Stimulated activated CD8-positive, alpha-beta memory T cell treated with anti-CD3 and anti-CD28 coated beads, Interleukin-15, amount 100 ng/mL, for 1 hour (primary cell): ENCODE measurements at regions not wholly inside any gene's neighbourhood (a gene's known extent, or its start where the extent isn't known, plus 50 kb on each side); places are given as distances from the start of the nearest gene placed in this dataset.
"Not testable (repeated sequence)": the region's sequence is repeated elsewhere in the genome, so short reads cannot be mapped to it uniquely, and the experiment has no call there.

ENCODE experiments used
- DNase-seq: peaks from one replicate; pipeline ENCODE4 v3.0.0-alpha.2; 2020; ENCODE audit warnings: low read depth

- no peak for DNase-seq
These were observed 231.9 kb downstream of the DLL1 start for GRCh38 chr6:170058878-170059485.

DNA sequence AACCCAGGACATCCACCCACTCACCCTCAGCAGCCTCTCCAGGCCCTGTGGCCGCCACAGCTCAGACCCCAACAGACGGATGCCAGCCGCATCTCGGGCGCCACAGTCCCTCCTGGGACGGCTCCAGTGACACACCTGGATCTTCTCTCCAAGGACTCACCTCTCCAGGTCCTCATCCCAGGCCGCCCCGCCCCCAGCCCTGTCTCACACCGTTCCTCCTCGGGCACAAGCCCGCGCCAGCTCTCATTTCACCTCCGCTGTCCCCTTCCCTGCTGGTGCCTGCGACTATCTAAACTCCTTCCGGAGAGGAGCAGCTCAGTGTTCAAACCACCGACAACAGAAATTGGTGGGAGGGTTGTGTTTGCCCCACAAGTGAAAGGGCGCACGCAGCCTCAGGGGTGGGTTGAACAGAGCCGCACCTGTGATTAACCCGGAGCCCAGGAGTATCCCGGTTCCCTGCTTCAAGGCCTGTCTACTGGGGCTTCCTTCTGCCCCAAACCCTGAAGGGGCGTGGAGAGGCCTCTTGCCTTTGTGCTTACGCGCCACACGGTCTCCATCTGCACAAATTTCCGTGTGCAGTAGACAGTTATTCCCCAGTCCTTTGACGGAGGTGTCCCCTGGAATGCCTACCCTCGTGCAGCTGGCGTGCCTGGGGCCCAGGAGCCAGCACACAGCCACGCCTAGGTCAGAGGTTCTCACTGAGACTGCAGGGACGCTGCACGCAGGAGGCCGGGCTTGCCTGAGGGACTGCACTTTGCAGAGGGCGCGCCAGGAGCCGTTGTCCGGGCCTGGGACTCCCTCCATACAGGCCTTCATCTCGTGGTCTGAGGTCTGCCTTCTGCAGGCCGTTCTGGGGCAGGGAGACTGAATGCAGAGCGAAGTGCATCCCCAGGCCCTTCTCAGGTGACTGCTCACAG, 232.7 kb downstream of the DLL1 start:
- DNase-seq = no peak

GRCh38 chr6:170057034-170057734, 233.7 kb downstream of the DLL1 start:
- no peak for DNase-seq

- DNase-seq = no peak
These were observed 234.6 kb downstream of the DLL1 start for GRCh38 chr6:170056278-170056711.

- not testable (repeated sequence) for DNase-seq
These were observed 235.1 kb downstream of the DLL1 start for GRCh38 chr6:170055797-170056196.

DNA sequence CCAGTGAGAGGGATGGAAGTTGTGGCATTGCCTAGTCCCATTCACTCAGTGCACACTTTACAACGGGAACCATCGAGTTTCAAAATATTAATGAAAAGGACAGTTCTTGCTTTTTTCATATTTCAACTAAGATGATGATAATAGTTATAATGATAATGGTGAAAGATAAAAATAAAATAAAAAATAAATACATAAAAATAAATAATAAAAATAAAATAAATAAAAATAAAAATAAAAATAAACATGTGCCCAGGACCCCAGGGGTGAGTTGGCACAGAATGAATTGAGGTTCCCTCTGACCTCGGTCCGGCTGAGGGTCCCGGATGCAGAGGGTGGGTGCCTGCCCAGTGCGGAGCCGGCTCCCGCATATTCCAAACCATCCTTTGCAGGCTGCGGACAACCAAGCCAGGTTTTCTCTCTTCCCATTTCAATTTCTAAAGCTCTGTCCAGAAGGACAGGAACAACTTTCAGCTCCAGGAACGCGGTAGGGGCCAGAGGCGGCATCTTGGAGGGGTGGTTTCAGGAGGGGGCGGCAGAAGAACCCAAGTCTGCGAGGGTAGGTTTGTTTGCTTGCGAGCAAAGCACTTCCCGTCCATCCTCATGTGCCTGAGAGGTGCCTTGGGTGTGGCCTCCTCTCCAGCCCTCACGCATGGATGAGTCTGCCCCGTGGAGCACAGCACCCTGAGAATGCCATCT, 236.8 kb downstream of the DLL1 start:
- no peak for DNase-seq

- no peak for DNase-seq
These were observed 237.7 kb downstream of the DLL1 start for GRCh38 chr6:170052991-170053821.

DNA sequence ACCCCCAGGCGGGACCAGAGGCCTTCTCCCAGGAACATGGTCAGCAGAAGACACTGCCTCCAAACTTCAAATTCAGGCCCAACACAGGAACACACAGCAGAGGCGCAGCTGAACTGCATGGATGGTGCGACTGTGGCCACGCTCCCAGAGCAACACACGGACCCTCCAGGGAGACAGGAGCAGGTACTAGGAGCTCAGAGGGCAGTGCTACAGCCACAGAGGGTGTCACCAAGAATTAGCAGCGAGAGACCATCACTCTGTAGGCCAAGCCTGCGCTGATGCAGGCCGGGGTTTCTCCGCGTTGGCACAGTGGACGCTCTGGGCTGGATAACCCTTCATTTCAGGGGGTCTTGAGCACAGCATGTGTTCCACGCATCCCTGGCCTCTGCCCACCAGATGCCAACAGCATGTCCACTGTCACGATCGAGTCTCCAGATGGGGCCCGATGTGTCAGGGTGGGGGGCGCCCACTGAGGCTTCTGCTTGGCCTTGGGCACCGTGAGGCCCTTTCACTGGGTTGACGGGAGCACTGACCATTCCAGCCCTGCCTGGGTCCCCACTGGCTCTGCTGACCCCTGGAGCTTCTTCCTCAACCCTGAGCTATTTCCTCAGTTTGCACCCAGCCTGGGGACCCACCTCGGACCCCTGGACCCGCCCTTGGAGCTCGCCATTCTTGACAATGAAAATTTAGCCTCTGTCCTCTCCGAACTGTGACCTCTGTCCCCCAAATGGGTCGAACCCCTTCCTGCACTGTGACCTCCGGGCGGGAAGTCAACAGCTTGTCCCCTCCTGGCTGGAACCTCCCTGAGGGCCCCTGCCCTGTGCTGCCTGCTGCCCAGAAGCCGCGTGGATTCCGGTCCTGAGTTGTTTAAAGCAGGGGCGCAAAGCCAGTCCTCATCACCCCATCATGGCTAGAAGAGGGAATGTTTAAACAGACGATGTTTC, 239.4 kb downstream of the DLL1 start:
- DNase-seq = no peak

- DNase-seq = no peak
These were observed 240.3 kb downstream of the DLL1 start for GRCh38 chr6:170050591-170051041.

GRCh38 chr6:170049641-170050561, 241.0 kb downstream of the DLL1 start:
- no peak for DNase-seq

DNA sequence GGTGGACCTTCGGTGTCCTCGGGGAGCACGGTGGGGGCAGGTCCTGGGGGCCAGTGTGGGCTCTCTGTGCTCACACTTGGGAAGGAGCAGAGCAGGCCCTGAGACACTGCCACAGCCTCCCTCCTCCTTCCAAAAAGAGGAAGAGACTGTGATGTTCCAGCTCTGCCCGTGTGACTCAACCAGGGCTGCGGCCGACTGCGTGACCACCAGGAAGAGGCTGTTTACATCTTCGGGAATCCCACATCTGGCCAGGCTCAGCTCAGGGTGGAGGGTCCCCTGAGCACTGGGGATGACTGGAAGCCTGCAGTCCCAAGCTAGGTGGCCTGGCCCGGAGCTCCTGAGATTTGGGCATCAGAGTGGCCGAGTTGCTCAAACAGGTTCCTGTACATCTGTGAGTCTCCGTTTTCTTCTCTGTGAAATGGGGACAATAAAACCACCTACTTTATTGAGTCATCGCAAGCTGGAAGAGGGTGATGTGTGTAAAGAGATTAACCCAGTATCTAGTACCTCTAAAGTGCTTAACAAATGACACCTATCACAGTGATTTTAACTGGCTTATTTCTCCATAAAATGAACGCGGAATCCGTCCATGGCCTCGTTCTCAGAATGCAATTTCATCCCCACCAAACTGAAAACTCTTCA, 242.1 kb downstream of the DLL1 start:
- DNase-seq = no peak

DNA sequence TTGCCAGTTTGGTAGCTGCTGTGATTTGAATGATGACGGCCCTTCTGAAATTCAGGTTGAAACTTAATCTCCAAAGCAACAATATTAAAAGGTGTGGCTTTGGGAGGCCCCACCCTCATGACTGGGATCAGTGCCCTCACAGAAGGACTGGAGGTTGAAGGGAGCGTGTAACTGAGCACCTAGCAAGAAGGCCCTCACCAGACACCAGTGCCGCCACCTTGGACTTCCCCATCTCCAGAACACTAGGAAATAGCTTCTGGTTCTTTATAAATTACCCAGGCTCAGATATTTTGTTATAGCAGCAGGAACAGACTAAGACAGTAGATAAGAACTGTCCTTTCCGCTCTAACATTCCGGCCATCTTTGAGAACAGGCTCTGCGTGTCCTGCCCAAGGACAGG, 243.1 kb downstream of the DLL1 start:
- DNase-seq = no peak

- DNase-seq = no peak
These were observed 243.9 kb downstream of the DLL1 start for GRCh38 chr6:170046791-170047626.

DNA sequence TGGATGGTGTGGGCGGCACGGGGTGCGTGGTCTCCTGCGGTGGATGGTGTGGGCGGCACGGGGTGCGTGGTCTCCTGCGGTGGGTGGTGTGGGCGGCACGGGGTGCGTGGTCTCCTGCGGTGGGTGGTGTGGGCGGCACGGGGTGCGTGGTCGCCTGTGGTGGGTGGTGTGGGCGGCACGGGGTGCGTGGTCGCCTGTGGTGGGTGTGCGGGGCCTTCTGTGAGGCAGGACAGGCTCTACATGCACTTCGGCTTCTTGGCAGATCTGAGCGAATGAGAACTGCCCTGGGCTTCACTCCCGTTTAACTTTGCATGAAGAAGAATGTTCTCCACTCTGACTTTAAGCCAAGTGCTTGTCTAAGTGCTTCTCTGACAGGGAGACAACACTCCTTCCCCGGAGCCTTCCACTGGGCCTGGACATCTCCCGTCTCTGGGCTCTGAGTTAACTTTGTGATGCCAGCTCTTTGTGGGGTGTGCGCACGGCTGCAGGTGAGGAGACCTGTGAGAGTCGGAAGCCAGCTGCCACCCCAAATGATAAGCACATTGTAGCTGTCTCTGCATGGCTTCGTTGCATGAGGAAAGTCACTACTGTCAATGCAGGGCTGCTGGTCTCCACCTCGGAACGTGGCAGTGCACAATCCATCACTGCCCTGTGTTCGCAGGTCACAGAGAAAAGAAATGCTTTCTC, 244.8 kb downstream of the DLL1 start:
- DNase-seq = no peak

GRCh38 chr6:170045563-170045960, 245.3 kb downstream of the DLL1 start:
- no peak for DNase-seq

- no peak for DNase-seq
These were observed 245.9 kb downstream of the DLL1 start for GRCh38 chr6:170044836-170045562.
